ENCODE measurements at regions not wholly inside any gene's neighbourhood (a gene's known extent, or its start where the extent isn't known, plus 50 kb on each side); places are given as distances from the start of the nearest gene placed in this dataset.

DNA sequence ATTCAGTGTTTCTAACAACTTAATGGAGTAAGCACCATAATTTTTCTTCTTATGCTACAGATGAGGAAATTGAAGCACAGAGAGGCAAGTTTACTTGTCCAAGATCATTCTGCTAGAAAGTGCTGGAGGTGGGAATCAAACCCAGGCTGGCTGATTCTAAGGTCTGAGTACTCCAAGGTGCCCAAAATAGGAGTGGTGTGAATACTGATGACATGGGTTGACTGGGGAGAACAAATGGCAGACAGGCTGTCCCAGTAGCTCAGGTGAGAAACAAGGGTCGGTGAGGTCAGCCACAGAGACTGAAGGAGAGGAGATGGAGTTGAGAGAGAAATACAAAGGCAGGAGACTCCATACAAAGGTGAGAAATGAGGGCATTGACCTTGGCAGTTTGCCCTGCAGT lies 144.5 kb upstream of the EGFLAM start:
- Histone ChIP-seq H3K36me3 (replicated peaks; ENCODE audit: low read depth, low read length) (no peaks in the 10 kb centered on the region), H3K9me3 (ENCODE audit: insufficient read depth, low read length) (no peaks in the 10 kb centered on the region), H3K4me1 (ENCODE audit: low read length) (peaks cover 24% of the 10 kb centered on the region), H2AFZ (ENCODE audit: low read depth, low read length) (no peak overlapping the region), H3K4me3 (ENCODE audit: low read length) (no peak overlapping the region), H3K9ac (ENCODE audit: low read length) (no peak overlapping the region), H3K4me2 (ENCODE audit: low read length) (no peak overlapping the region), H4K20me1 (ENCODE audit: insufficient read depth, low read length) (no peaks in the 10 kb centered on the region), H3K79me2 (ENCODE audit: low read length) (no peaks in the 10 kb centered on the region), H3K27me3 (ENCODE audit: low read depth, low read length) (no peaks in the 10 kb centered on the region), H3K27ac (ENCODE audit: low read length) (no peak overlapping the region)
- TF ChIP-seq EZH2phosphoT487 (IDR thresholded peaks at IDR 0.05; ENCODE audit: low read depth): no peak
- TF ChIP-seq, protein P1, sequence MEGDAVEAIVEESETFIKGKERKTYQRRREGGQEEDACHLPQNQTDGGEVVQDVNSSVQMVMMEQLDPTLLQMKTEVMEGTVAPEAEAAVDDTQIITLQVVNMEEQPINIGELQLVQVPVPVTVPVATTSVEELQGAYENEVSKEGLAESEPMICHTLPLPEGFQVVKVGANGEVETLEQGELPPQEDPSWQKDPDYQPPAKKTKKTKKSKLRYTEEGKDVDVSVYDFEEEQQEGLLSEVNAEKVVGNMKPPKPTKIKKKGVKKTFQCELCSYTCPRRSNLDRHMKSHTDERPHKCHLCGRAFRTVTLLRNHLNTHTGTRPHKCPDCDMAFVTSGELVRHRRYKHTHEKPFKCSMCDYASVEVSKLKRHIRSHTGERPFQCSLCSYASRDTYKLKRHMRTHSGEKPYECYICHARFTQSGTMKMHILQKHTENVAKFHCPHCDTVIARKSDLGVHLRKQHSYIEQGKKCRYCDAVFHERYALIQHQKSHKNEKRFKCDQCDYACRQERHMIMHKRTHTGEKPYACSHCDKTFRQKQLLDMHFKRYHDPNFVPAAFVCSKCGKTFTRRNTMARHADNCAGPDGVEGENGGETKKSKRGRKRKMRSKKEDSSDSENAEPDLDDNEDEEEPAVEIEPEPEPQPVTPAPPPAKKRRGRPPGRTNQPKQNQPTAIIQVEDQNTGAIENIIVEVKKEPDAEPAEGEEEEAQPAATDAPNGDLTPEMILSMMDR (IDR thresholded peaks at IDR 0.05; ENCODE audit: low read depth, low read length): no peak

GRCh38 chr5:38113456-38113855 lies 144.9 kb upstream of the EGFLAM start:
- Histone ChIP-seq H3K4me3 (ENCODE audit: low read length) (no peak overlapping the region), H3K4me1 (ENCODE audit: low read length) (peaks cover 20% of the 10 kb centered on the region), H3K27ac (ENCODE audit: low read length) (no peak overlapping the region), H4K20me1 (ENCODE audit: insufficient read depth, low read length) (no peaks in the 10 kb centered on the region), H3K27me3 (ENCODE audit: low read depth, low read length) (no peaks in the 10 kb centered on the region), H3K9me3 (ENCODE audit: insufficient read depth, low read length) (no peaks in the 10 kb centered on the region), H2AFZ (ENCODE audit: low read depth, low read length) (no peak overlapping the region), H3K36me3 (replicated peaks; ENCODE audit: low read depth, low read length) (no peaks in the 10 kb centered on the region), H3K4me2 (ENCODE audit: low read length) (no peak overlapping the region), H3K79me2 (ENCODE audit: low read length) (no peaks in the 10 kb centered on the region), H3K9ac (ENCODE audit: low read length) (no peak overlapping the region)
- no peak for TF ChIP-seq EZH2phosphoT487 (IDR thresholded peaks at IDR 0.05; ENCODE audit: low read depth)
- TF ChIP-seq, protein P1 (IDR thresholded peaks at IDR 0.05; ENCODE audit: low read depth, low read length): no peak

- no peak overlapping the region for H3K4me2 ChIP-seq (ENCODE audit: low read length)
- no peaks in the 10 kb centered on the region for H3K79me2 ChIP-seq (ENCODE audit: low read length)
- no peaks in the 10 kb centered on the region for H4K20me1 ChIP-seq (ENCODE audit: insufficient read depth, low read length)
- no peak overlapping the region for H3K4me3 ChIP-seq (ENCODE audit: low read length)
- no peak overlapping the region for H2AFZ ChIP-seq (ENCODE audit: low read depth, low read length)
- H3K4me1 ChIP-seq (ENCODE audit: low read length): peaks cover 17% of the 10 kb centered on the region
- H3K27ac ChIP-seq (ENCODE audit: low read length): no peak overlapping the region
- TF ChIP-seq, protein P1 (IDR thresholded peaks at IDR 0.05; ENCODE audit: low read depth, low read length): no peak
- no peak for TF ChIP-seq EZH2phosphoT487 (IDR thresholded peaks at IDR 0.05; ENCODE audit: low read depth)
- no peak overlapping the region for H3K9ac ChIP-seq (ENCODE audit: low read length)
- H3K36me3 ChIP-seq (replicated peaks; ENCODE audit: low read depth, low read length): no peaks in the 10 kb centered on the region
- H3K27me3 ChIP-seq (ENCODE audit: low read depth, low read length): no peaks in the 10 kb centered on the region
- no peaks in the 10 kb centered on the region for H3K9me3 ChIP-seq (ENCODE audit: insufficient read depth, low read length)
Observed at GRCh38 chr5:38112938-38113337, 145.4 kb upstream of the EGFLAM start.

DNA sequence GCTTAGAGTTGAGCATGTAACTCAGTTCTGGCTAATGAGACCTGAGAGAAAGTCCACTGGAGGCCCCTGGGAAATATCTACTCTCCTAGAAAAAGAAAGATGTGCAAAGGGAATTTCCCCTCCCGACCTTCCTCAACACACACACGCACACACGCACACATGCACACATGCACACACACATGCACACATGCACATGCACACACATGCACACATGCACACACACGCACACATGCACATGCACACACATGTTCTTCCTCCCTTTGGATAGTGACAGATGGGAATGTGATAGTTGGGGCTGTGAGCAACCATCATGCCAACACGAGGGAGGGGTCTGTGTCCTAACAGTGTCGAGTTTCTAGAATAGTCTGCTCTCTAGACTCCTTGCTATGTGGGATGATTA lies 148.2 kb upstream of the EGFLAM start:
- no peaks in the 10 kb centered on the region for H3K36me3 ChIP-seq (replicated peaks; ENCODE audit: low read depth, low read length)
- H3K27me3 ChIP-seq (ENCODE audit: low read depth, low read length): no peaks in the 10 kb centered on the region
- H3K4me1 ChIP-seq (ENCODE audit: low read length): peaks cover 12% of the 10 kb centered on the region
- no peak overlapping the region for H3K27ac ChIP-seq (ENCODE audit: low read length)
- H3K79me2 ChIP-seq (ENCODE audit: low read length): no peaks in the 10 kb centered on the region
- no peak overlapping the region for H2AFZ ChIP-seq (ENCODE audit: low read depth, low read length)
- H4K20me1 ChIP-seq (ENCODE audit: insufficient read depth, low read length): no peaks in the 10 kb centered on the region
- no peaks in the 10 kb centered on the region for H3K9me3 ChIP-seq (ENCODE audit: insufficient read depth, low read length)
- no peak overlapping the region for H3K4me3 ChIP-seq (ENCODE audit: low read length)
- TF ChIP-seq EZH2phosphoT487 (IDR thresholded peaks at IDR 0.05; ENCODE audit: low read depth): no peak
- TF ChIP-seq, protein P1 (IDR thresholded peaks at IDR 0.05; ENCODE audit: low read depth, low read length): no peak
- no peak overlapping the region for H3K4me2 ChIP-seq (ENCODE audit: low read length)
- H3K9ac ChIP-seq (ENCODE audit: low read length): no peak overlapping the region

Data from OCI-LY3 (cell line).